T-helper 22 cell (primary cell): ENCODE measurements at regions not wholly inside any gene's neighbourhood (a gene's known extent, or its start where the extent isn't known, plus 50 kb on each side); places are given as distances from the start of the nearest gene placed in this dataset.
"Not testable (repeated sequence)": the region's sequence is repeated elsewhere in the genome, so short reads cannot be mapped to it uniquely, and the experiment has no call there.

Experiments
- DNase-seq: peaks from one replicate; pipeline ENCODE4 v3.0.0-alpha.2; 2020; ENCODE audit warnings: low read depth

DNA sequence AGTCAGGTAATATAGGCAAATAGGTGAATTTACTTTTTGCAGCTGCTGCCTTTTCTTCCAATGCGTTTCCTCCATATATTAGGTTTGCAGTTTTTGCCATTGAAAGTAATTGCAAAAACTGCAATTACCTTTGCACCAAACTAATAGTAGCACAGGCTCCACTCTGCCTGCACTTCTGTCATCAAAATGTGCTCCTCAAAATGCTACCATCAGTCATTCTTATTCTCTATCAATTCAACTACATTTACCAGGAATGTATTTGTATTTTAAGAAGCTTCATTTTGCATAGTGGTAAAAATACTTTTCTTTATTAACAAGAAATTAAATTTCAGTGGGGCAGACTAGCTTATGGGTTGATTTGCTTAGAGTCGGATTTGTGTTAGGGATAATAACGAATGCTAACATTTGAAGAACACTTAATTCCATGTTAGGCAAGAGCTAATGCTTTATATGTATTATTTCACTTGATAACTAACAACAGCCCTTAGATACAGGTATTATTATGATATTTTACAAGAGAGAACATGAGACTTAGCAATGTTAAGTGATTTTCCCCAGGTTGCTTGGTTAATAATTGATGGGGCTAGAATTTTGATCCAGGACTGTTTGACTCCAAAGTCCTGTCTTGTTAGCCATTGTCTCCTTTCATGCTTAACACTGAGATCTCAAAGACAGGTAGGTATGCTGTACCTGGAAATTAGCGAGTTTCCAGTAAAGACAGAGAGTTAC is 300.4 kb downstream of the MAN2A1 start:
- DNase-seq: no peak

- DNase-seq: no peak
Observed at GRCh38 chr5:109990723-109991359, 301.1 kb downstream of the MAN2A1 start.

GRCh38 chr5:109992264-109992915 is 302.7 kb downstream of the MAN2A1 start:
- DNase-seq: no peak

DNA sequence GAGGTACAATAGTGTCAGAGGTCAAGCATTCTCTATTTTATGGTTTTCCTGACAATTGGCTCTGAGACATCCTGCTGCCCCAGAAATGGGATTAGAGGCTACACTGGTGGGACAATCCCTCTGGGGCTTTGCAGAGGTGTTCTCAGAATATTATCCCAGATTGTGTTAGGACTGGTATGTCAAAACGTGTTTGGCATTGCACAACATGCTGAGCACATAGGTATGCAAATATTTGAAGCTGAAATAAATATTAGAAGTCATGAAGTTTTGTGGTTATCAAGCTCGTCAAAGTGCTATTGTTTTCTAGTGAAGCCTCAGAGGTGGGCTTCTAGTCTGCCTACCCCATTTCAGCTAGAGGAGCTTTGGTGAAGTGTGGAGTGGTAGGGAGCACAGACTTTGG is 304.4 kb downstream of the MAN2A1 start:
- no peak for DNase-seq

DNA sequence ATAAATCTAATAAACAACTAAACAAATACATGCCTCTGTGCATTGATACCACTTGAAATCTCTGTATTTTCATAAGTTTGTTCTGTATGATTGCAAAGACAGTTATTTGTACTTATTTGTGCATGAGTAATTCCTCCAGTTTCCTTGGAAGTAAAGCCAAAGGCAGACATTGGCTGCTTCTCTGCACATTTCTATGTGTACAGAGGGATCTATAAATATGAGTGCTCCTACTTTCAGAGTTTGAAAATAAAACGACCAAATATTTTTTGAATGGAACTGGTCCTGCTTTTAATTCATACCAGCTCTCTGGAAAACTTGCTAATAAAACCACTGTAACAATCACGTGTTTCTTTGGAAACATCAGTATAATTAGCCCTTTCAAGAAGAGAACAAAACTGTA is 306.5 kb downstream of the MAN2A1 start:
- DNase-seq: no peak

DNA sequence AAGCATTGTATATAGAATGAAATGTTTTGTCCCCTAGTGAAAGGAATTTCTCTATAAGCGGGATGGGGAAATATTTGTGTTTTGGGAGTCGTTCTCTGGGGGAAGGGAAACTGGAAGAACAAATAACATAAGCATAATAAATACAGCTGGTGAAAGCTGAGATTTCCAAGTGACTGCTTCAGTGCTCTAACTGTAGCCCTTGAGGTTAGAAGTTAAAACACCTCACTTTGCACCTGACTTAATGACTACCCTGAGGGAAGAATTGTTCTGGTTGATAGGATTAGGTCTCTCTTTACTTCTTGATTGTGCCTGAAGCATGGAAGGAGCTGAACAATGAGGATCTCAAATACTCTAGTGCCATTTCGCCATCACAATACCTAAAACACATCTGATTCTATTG is 307.4 kb downstream of the MAN2A1 start:
- no peak for DNase-seq

GRCh38 chr5:109998208-109998607 is 308.5 kb downstream of the MAN2A1 start:
- DNase-seq: no peak

DNA sequence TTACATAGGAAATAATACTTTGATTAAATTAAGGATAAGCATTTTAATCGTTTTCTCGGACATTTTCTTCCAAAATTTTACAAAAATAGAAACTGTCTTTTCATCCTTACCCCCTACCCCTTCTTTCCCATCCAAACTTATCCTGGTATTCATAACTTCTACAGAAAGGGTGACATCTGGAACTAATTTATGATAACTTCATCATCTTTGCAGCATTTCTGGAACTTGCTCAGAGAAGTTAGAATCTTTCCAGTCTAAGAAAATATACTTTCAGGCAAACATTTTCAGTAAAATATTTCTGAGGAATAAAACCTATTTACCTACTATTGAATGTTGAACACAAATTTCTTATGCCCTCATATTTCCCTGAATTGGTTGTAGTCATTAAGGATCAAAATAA is 309.0 kb downstream of the MAN2A1 start:
- no peak for DNase-seq

DNA sequence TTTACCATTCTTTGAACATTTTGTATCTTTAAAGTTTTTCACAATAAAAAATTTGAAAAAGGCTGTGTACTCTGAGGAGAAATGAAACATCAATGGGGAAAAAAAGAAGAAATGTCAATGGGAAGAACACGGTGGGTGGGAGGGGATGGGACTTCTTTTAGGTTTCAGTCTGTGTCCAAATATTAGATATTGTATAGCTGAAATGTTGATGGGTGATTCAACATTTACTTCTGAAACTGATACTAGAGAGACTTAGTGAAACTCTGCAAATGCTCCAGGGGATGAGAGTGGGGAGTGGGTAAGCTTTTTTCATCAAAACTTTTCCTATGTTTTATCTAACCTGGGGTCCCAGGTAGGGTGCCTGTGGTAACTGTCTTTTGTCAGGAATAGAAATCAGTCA is 311.9 kb downstream of the MAN2A1 start:
- no peak for DNase-seq

DNA sequence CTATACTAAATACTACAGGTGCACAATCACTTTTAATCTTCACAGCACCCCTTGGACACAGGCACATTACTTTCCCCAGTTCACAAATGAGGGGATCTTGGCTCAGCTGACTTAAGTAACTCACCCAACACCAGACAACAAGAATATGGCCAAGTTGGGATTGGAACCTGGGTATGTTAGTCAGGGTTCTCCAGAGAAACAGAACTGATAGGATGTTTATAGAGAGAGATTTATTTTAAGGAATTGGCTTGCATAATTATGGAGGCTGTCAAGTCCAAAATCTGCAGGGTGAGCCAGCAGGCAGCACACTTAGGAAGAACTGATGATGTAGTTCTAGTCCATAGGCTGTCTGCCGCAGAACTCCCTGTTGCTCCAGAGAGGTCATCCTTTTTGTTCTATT is 312.9 kb downstream of the MAN2A1 start:
- DNase-seq: no peak

DNA sequence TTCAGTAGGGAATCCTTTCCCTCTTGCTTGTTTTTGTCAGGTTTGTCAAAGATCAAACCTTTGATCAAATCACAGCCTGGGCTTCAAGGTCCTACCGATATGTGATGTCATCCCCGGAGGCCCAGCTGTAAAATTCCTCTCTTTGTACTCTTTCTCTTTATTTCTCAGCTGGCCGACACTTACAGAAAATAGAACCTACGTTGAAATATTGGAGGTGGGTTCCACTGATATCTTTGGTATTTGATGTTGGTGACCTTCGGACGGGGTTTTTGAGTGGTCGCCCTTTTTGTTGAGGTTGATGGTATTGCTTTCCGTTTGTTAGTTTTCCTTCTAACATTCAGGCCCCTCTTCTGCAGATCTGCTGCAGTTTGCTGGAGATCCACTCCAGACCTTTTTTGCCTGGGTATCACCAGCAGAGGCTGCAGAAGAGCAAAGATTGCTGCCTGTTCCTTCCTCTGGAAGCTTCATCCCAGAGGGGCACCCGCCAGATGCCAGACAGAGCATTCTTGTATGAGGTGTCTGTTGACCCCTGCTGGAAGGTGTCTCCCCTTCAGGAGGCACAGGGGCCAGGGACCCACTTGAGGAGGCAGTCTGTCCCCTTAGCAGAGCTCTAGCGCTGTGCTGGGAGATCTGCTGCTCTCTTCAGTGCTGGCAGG is 316.3 kb downstream of the MAN2A1 start:
- DNase-seq: not testable (repeated sequence)

- DNase-seq: no peak
Observed at GRCh38 chr5:110007101-110007500, 317.4 kb downstream of the MAN2A1 start.

DNA sequence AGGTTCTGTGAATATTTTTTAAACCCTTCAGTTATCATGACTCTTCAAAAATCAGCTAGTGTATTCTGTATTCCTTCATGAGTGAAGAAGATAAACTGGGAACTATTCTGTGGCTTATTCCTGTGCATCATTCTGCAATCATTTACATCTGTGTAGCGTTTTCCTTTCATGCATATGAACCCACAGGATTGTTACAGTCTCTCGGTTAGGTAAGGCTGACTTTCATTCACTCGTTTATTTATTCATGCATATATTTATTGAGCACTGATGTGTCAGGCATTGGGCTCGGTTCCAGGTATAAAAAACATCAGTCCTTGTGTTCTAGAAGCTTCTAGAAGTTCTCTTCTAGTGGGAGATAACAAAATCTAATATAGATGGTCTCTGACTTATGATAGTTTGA is 318.4 kb downstream of the MAN2A1 start:
- no peak for DNase-seq

DNA sequence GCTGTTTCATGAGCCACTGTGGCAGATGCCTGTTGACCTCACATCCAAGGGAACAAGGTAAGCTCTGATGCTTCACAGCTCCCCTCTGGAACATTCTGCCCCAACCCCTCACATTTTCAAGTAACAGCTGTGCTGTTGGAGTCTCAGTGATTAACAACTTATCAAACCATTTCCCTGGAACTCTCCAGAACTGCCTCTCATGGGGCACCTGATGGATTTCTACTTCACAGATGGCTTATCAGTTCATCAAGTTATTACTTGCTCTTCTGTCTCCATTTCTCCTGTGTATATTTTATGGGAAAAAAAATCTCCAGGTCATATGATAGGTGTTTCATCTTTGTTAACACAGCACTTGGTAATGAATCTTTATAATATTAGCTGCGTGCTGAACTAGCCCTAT is 322.4 kb downstream of the MAN2A1 start:
- DNase-seq: no peak

DNA sequence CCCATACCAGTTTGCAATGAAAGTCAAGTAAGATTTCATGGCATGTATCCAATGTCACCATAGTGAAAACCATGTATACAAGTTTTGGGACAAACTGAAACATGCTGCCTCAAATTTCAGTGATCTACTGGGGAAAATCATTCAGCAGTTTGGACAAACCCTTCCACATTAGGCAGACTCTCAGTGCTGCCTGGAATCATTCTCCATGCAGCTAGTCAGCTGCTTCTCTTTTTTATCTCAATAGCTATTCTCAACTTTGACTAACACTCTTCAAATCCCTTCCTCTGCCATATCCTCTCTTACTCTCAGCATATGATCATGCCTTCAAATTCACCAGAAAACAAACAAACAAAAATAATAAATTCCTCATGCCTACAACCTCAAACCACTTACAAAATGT is 323.3 kb downstream of the MAN2A1 start:
- DNase-seq: no peak

DNA sequence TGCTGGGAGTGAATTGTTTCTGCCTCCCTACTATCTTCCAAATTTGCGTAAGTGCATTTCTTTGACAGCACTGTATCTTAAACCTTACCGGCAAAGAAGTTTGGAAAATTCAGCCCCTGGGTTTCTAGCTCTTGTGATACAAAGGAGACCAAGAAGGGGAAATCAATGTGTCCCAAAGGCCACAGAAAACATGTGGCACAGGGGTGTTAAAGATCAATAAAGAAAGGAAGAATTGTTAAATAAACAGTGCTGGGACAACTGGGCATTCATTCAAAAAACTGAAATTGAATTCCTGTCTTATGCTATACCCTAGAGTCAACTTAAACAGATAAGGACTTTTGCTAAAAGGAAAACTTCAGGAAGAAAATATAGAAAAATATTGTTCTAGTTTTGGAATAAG is 328.1 kb downstream of the MAN2A1 start:
- DNase-seq: no peak

DNA sequence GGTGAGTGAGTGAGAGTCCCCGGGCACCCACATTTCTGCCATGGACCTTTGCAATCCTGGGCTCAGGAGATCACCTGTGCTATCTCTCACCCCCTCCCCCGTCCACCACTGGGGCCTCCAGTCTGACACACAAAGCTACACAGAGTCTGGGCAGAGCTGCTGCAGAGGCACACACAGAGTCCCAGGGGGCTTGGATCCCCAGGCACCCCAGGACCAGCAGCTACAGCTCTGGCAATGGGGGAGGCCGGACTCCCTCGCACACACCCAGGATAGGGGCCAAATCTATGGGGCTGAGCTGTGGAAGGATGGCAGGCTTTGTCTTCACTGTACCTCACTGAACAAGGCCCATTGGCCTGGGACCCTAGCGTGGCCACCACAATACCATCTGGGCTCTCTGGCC is 328.8 kb downstream of the MAN2A1 start:
- no peak for DNase-seq

GRCh38 chr5:110019119-110019518 is 329.4 kb downstream of the MAN2A1 start:
- no peak for DNase-seq

GRCh38 chr5:110019780-110020179 is 330.1 kb downstream of the MAN2A1 start:
- DNase-seq: no peak

GRCh38 chr5:110021251-110021650 is 331.5 kb downstream of the MAN2A1 start:
- no peak for DNase-seq

GRCh38 chr5:110025160-110025559 is 335.4 kb downstream of the MAN2A1 start:
- DNase-seq: no peak

DNA sequence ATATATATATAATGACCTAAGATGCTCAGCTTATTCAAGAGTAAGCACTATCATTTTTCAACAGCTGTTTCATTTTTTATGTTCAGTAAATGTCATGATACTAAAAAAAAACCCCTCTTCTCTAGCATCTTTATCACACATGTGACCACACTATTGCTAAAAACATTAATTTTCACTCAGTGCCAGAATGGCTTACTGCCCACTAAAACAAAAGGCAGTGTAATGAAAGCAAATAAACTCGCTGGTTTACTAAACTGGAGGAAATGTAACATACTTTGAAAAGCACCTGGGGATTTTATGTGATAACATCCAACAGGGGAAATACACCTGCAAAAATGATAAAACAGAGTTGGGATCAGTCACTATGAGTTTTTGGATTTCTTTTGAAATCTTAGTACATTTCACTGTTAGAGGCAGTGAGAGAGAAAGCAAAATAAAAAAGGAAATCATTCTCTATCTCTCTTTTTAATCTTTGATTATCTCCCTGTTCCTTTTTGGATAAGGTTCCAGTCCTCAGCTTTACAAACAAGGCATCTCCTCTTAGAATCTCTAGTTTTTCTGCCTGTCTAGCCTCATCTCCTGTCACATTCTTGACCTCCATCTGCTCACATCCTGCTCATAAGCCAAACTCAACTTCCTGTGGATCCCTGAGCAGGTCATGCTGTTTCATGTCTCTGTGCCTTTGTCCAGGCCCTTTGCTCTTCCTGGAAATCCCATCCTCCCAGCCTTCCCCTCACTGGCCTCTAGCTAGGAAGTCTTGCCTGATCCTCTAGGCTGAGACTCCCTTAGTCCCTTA is 338.0 kb downstream of the MAN2A1 start:
- no peak for DNase-seq
